Liver (tissue), 3 donors: ENCODE measurements at regions not wholly inside any gene's neighbourhood (a gene's known extent, or its start where the extent isn't known, plus 50 kb on each side); places are given as distances from the start of the nearest gene placed in this dataset.

Experiments used
- EGR1 ChIP-seq, 2 donors: IDR thresholded peaks; 2 replicates each; pipeline ENCODE4 v1.6.1; 2016 to 2018; ENCODE audit warnings: antibody characterized with exemption in 2 of 2, low read depth in 2 of 2
- HNF4G ChIP-seq: IDR thresholded peaks from 2 replicates; pipeline ENCODE4 v1.6.1; 2016; ENCODE audit warnings: antibody characterized with exemption
- JUND ChIP-seq, 2 donors: IDR thresholded peaks; 2 replicates each; pipeline ENCODE4 v1.6.1; 2016; ENCODE audit warnings: antibody characterized with exemption in 2 of 2
- TAF1 ChIP-seq: conservative IDR thresholded peaks from 2 replicates; pipeline ENCODE4 v1.6.1; 2016; ENCODE audit warnings: antibody characterized with exemption, mild to moderate bottlenecking
- TF ChIP-seq, protein P1 (sequence below): fragments of 150-350 bp; IDR thresholded peaks from 2 replicates; pipeline ENCODE4 v1.5.1; 2017; ENCODE audit warnings: improper control_type of control experiment, low read depth, low read length; ENCODE audit not compliant: missing input control
- TF ChIP-seq, protein P2 (sequence below): IDR thresholded peaks from 2 replicates; pipeline ENCODE4 v1.6.1; 2016; ENCODE audit warnings: antibody characterized with exemption
- TF ChIP-seq, protein P3 (sequence below): IDR thresholded peaks from 2 replicates; pipeline ENCODE4 v1.6.1; 2016; ENCODE audit warnings: antibody characterized with exemption
- TF ChIP-seq, protein P4 (sequence below): IDR thresholded peaks from 2 replicates; pipeline ENCODE4 v1.6.1; 2016; ENCODE audit warnings: antibody characterized with exemption, mild to moderate bottlenecking
- TF ChIP-seq, protein P5 (sequence below): IDR thresholded peaks from 2 replicates; pipeline ENCODE4 v1.6.1; 2016; ENCODE audit warnings: antibody characterized with exemption
- donor health status: healthy.
- donor health status: healthy.

DNA sequence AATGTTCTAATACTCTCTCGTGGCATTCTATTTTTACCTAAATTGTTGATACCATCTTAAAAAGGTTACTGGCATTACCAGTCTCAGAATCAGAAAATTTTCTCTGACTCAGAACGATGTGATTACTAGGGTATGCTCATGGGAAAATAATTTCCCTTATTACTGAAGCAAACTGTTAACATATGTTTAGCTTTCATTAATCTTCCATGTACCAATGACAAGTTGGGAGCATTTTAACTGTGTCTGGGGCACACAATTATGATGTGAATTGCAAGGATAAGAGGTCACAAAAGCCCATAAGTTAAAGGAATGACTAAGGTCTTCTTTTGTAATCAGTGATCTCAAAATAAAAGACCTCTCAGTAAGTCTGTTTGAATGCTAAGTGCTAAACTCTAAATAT, 1254.6 kb downstream of the PCDH18 start:
- TF ChIP-seq, protein P1, sequence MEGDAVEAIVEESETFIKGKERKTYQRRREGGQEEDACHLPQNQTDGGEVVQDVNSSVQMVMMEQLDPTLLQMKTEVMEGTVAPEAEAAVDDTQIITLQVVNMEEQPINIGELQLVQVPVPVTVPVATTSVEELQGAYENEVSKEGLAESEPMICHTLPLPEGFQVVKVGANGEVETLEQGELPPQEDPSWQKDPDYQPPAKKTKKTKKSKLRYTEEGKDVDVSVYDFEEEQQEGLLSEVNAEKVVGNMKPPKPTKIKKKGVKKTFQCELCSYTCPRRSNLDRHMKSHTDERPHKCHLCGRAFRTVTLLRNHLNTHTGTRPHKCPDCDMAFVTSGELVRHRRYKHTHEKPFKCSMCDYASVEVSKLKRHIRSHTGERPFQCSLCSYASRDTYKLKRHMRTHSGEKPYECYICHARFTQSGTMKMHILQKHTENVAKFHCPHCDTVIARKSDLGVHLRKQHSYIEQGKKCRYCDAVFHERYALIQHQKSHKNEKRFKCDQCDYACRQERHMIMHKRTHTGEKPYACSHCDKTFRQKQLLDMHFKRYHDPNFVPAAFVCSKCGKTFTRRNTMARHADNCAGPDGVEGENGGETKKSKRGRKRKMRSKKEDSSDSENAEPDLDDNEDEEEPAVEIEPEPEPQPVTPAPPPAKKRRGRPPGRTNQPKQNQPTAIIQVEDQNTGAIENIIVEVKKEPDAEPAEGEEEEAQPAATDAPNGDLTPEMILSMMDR = no peak
- no peak for TF ChIP-seq JUND (IDR thresholded peaks at IDR 0.05)
- TF ChIP-seq, protein P2, sequence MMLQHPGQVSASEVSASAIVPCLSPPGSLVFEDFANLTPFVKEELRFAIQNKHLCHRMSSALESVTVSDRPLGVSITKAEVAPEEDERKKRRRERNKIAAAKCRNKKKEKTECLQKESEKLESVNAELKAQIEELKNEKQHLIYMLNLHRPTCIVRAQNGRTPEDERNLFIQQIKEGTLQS = no peak
- TF ChIP-seq, protein P3, sequence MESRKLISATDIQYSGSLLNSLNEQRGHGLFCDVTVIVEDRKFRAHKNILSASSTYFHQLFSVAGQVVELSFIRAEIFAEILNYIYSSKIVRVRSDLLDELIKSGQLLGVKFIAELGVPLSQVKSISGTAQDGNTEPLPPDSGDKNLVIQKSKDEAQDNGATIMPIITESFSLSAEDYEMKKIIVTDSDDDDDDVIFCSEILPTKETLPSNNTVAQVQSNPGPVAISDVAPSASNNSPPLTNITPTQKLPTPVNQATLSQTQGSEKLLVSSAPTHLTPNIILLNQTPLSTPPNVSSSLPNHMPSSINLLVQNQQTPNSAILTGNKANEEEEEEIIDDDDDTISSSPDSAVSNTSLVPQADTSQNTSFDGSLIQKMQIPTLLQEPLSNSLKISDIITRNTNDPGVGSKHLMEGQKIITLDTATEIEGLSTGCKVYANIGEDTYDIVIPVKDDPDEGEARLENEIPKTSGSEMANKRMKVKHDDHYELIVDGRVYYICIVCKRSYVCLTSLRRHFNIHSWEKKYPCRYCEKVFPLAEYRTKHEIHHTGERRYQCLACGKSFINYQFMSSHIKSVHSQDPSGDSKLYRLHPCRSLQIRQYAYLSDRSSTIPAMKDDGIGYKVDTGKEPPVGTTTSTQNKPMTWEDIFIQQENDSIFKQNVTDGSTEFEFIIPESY = no peak
- no peak for TF ChIP-seq HNF4G
- TF ChIP-seq, protein P4, sequence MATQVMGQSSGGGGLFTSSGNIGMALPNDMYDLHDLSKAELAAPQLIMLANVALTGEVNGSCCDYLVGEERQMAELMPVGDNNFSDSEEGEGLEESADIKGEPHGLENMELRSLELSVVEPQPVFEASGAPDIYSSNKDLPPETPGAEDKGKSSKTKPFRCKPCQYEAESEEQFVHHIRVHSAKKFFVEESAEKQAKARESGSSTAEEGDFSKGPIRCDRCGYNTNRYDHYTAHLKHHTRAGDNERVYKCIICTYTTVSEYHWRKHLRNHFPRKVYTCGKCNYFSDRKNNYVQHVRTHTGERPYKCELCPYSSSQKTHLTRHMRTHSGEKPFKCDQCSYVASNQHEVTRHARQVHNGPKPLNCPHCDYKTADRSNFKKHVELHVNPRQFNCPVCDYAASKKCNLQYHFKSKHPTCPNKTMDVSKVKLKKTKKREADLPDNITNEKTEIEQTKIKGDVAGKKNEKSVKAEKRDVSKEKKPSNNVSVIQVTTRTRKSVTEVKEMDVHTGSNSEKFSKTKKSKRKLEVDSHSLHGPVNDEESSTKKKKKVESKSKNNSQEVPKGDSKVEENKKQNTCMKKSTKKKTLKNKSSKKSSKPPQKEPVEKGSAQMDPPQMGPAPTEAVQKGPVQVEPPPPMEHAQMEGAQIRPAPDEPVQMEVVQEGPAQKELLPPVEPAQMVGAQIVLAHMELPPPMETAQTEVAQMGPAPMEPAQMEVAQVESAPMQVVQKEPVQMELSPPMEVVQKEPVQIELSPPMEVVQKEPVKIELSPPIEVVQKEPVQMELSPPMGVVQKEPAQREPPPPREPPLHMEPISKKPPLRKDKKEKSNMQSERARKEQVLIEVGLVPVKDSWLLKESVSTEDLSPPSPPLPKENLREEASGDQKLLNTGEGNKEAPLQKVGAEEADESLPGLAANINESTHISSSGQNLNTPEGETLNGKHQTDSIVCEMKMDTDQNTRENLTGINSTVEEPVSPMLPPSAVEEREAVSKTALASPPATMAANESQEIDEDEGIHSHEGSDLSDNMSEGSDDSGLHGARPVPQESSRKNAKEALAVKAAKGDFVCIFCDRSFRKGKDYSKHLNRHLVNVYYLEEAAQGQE = no peak
- TF ChIP-seq, protein P5, sequence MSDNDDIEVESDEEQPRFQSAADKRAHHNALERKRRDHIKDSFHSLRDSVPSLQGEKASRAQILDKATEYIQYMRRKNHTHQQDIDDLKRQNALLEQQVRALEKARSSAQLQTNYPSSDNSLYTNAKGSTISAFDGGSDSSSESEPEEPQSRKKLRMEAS = no peak
- no peak for TF ChIP-seq EGR1 (IDR thresholded peaks at IDR 0.05; ENCODE audit: low read depth in 2 of 2)
- no peak for TF ChIP-seq TAF1
